ENCODE measurements at regions not wholly inside any gene's neighbourhood (a gene's known extent, or its start where the extent isn't known, plus 50 kb on each side); places are given as distances from the start of the nearest gene placed in this dataset.
"Not testable (repeated sequence)": the region's sequence is repeated elsewhere in the genome, so short reads cannot be mapped to it uniquely, and the experiment has no call there.

- H3K4me3 Mint-ChIP-seq, result no peak overlapping the region
These were observed 817.2 kb downstream of the SOCS6 start for GRCh38 chr18:71105994-71106546.

GRCh38 chr18:71105078-71105819 lies 816.4 kb downstream of the SOCS6 start:
- ATAC-seq (no peak), DNase-seq (ENCODE audit: low spot score in 2 of 2) (no peak)
- H3K27ac Mint-ChIP-seq, result no peak overlapping the region

More at GRCh38 chr18:71105994-71106546, 817.2 kb downstream of the SOCS6 start:
- Mint-ChIP-seq H3K27ac (no peak overlapping the region), H3K9me3 (peaks cover 5% of the 10 kb centered on the region), H3K4me1 (no peaks in the 10 kb centered on the region), H3K36me3 (no peaks in the 10 kb centered on the region)
- DNase-seq (ENCODE audit: low spot score in 2 of 2), result no peak
- ATAC-seq, result no peak

DNA sequence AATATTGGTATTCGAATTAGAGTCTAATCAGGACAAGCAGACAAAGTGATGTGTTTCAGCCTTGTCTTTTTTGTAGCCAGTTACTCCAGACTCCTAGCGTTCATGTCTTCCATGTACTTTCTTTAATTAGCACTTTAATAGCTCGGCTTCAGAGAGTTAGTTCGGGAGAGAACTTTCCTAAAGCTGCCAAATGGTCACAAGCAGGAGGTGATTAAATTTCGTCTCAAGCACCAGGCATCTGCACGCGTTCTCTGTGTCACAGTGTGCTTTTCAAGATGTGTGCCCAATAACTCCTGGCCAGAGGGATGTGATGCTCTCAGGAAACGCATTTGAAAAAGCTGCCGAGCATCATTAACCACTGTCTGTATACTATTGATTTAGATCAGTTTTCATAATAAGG lies 790.8 kb downstream of the SOCS6 start:
- ATAC-seq, result no peak

More at GRCh38 chr18:71105078-71105819, 816.4 kb downstream of the SOCS6 start:
- H3K4me1 Mint-ChIP-seq, result no peaks in the 10 kb centered on the region
- no peak overlapping the region for H3K4me3 Mint-ChIP-seq
- no peaks in the 10 kb centered on the region for H3K36me3 Mint-ChIP-seq
- H3K9me3 Mint-ChIP-seq, result peaks cover 3% of the 10 kb centered on the region

GRCh38 chr18:71077451-71077850 lies 788.6 kb downstream of the SOCS6 start:
- Mint-ChIP-seq H3K9me3 (peaks cover 10% of the 10 kb centered on the region), H3K4me1 (no peaks in the 10 kb centered on the region), H3K27ac (no peak overlapping the region), H3K4me3 (no peak overlapping the region), H3K36me3 (no peaks in the 10 kb centered on the region)
- DNase-seq (ENCODE audit: low spot score in 2 of 2) (no peak), ATAC-seq (no peak)

More for the DNA sequence above, 790.8 kb downstream of the SOCS6 start:
- no peaks in the 10 kb centered on the region for H3K36me3 Mint-ChIP-seq
- H3K4me1 Mint-ChIP-seq, result no peaks in the 10 kb centered on the region
- DNase-seq (ENCODE audit: low spot score in 2 of 2), result no peak
- no peak overlapping the region for H3K4me3 Mint-ChIP-seq
- H3K27ac Mint-ChIP-seq, result no peak overlapping the region
- peaks cover 9% of the 10 kb centered on the region for H3K9me3 Mint-ChIP-seq

GRCh38 chr18:71075147-71075546 lies 786.3 kb downstream of the SOCS6 start:
- ATAC-seq, result no peak
- H3K27ac Mint-ChIP-seq, result no peak overlapping the region
- H3K4me3 Mint-ChIP-seq, result no peak overlapping the region
- peaks cover 10% of the 10 kb centered on the region for H3K9me3 Mint-ChIP-seq
- no peaks in the 10 kb centered on the region for H3K4me1 Mint-ChIP-seq
- DNase-seq (ENCODE audit: low spot score in 2 of 2), result no peak
- H3K36me3 Mint-ChIP-seq, result no peaks in the 10 kb centered on the region

- no peak overlapping the region for H3K4me3 Mint-ChIP-seq
- ATAC-seq, result no peak
- no peaks in the 10 kb centered on the region for H3K4me1 Mint-ChIP-seq
- H3K27ac Mint-ChIP-seq, result no peak overlapping the region
- no peaks in the 10 kb centered on the region for H3K36me3 Mint-ChIP-seq
- H3K9me3 Mint-ChIP-seq, result peaks cover 17% of the 10 kb centered on the region
- DNase-seq (ENCODE audit: low spot score in 2 of 2), result no peak
These were observed 779.5 kb downstream of the SOCS6 start for GRCh38 chr18:71068338-71068737.

DNA sequence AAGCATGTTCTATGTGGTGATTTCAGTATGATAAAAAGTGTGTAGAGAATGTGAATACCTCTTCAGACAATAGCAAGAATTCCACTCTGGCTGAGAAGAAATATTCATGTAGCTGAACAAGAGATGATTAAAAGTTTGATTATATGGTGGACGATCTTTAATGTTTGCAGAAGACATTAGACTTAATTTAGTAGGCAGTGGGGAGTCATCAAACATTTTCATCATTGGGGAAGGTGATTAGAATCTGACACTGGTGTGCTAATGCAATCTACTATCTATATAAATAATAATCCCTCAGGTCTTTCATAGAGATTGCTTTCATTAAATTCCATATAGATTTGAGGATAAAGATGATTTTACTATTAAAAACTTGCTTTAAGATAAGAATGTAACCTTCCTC lies 761.0 kb downstream of the SOCS6 start:
- H3K4me1 Mint-ChIP-seq, result no peaks in the 10 kb centered on the region
- ATAC-seq (no peak), DNase-seq (ENCODE audit: low spot score in 2 of 2) (no peak)
- H3K27ac Mint-ChIP-seq, result no peak overlapping the region
- peaks cover 14% of the 10 kb centered on the region for H3K9me3 Mint-ChIP-seq
- no peak overlapping the region for H3K4me3 Mint-ChIP-seq
- no peaks in the 10 kb centered on the region for H3K36me3 Mint-ChIP-seq

GRCh38 chr18:71047882-71048281 lies 759.0 kb downstream of the SOCS6 start:
- Mint-ChIP-seq H3K9me3 (peaks cover 17% of the 10 kb centered on the region), H3K36me3 (no peaks in the 10 kb centered on the region), H3K4me3 (no peak overlapping the region), H3K4me1 (no peaks in the 10 kb centered on the region), H3K27ac (no peak overlapping the region)
- no peak for DNase-seq (ENCODE audit: low spot score in 2 of 2)
- ATAC-seq, result no peak

DNA sequence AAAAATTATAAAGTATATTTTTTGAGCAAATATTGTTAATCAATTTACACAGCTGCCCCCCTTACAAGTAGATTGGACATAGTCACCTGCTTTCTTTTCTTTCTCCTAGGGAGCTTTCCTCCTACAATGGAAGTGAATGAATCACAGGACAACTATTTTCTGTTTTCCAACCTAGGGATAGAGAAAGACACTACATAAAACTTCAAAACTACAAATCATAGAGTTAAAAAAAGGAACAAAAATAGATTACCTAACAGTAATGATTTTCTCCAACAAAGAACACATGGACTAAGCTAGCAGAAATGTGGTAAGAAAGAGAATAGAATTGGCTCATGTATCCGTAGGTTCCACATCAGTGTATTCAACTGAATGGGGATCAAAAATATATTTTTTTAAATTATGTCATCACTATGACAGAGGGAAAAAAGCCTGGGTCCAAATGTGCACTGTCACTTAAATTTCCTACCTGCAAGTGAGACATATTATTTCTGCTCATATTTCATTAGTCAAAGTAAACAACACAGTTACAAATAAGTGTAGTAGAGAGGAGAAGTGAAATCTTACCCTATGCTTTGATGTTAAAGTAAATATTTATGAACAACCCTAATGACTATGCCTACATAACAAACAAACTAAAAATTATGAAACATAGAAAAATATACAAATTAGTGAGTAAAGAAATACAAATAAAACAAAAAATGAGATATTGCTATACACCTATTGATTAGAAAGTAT lies 756.7 kb downstream of the SOCS6 start:
- no peaks in the 10 kb centered on the region for H3K36me3 Mint-ChIP-seq
- peaks cover 12% of the 10 kb centered on the region for H3K9me3 Mint-ChIP-seq
- H3K27ac Mint-ChIP-seq, result no peak overlapping the region
- DNase-seq (ENCODE audit: low spot score in 2 of 2) (no peak), ATAC-seq (no peak)
- no peaks in the 10 kb centered on the region for H3K4me1 Mint-ChIP-seq
- no peak overlapping the region for H3K4me3 Mint-ChIP-seq

- no peak for ATAC-seq
- no peak overlapping the region for H3K27ac Mint-ChIP-seq
- H3K4me1 Mint-ChIP-seq, result no peaks in the 10 kb centered on the region
- H3K9me3 Mint-ChIP-seq, result peaks cover 3% of the 10 kb centered on the region
- H3K4me3 Mint-ChIP-seq, result no peak overlapping the region
- no peak for DNase-seq (ENCODE audit: low spot score in 2 of 2)
- H3K36me3 Mint-ChIP-seq, result no peaks in the 10 kb centered on the region
These were observed 751.3 kb downstream of the SOCS6 start for GRCh38 chr18:71040161-71040560.

- H3K36me3 Mint-ChIP-seq, result no peaks in the 10 kb centered on the region
- H3K27ac Mint-ChIP-seq, result no peak overlapping the region
- ATAC-seq, result no peak
- no peaks in the 10 kb centered on the region for H3K4me1 Mint-ChIP-seq
- DNase-seq (ENCODE audit: low spot score in 2 of 2), result no peak
- no peak overlapping the region for H3K4me3 Mint-ChIP-seq
- no peaks in the 10 kb centered on the region for H3K9me3 Mint-ChIP-seq
These were observed 749.4 kb downstream of the SOCS6 start for GRCh38 chr18:71038196-71038595.

GRCh38 chr18:71036783-71037182 lies 747.9 kb downstream of the SOCS6 start:
- Mint-ChIP-seq H3K9me3 (no peaks in the 10 kb centered on the region), H3K27ac (no peak overlapping the region), H3K4me1 (no peaks in the 10 kb centered on the region), H3K4me3 (no peak overlapping the region), H3K36me3 (no peaks in the 10 kb centered on the region)
- ATAC-seq (no peak), DNase-seq (ENCODE audit: low spot score in 2 of 2) (no peak)

- H3K27ac Mint-ChIP-seq; H3K4me3 Mint-ChIP-seq; ATAC-seq; DNase-seq (ENCODE audit: low spot score in 2 of 2); H3K4me1 Mint-ChIP-seq; H3K36me3 Mint-ChIP-seq; H3K9me3 Mint-ChIP-seq: not testable (repeated sequence)
These were observed 742.7 kb downstream of the SOCS6 start for GRCh38 chr18:71031296-71032191.

GRCh38 chr18:71030085-71030484 lies 741.2 kb downstream of the SOCS6 start:
- H3K4me3 Mint-ChIP-seq; ATAC-seq; DNase-seq (ENCODE audit: low spot score in 2 of 2); H3K4me1 Mint-ChIP-seq; H3K9me3 Mint-ChIP-seq; H3K27ac Mint-ChIP-seq; H3K36me3 Mint-ChIP-seq: not testable (repeated sequence)

DNA sequence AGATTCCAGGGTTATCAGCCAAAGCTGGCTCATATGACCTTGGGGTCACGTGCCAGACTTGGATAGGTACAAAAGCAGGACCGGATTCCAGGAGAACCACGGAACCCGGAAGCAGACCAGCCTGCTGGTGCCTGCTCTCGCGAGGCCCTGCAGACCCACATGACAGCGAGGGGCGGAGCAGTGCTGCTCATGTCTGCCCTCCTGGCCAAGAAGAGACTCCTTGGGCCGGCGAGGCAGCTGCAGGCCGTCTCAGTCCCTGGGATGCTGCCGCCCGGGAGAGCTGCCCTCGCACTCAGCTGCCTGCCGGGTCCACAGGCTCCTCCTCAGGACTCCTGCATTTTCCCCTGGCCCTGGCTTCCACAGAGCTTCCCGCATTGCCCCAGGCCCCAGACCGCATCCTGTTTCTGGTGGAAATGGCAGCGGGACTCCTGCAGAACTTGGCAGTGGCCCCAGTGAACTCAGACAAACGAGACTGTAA lies 739.5 kb downstream of the SOCS6 start:
- no peak overlapping the region for H3K4me3 Mint-ChIP-seq
- no peak for ATAC-seq
- H3K4me1 Mint-ChIP-seq, result no peaks in the 10 kb centered on the region
- no peak for DNase-seq (ENCODE audit: low spot score in 2 of 2)
- peaks cover 5% of the 10 kb centered on the region for H3K9me3 Mint-ChIP-seq
- no peak overlapping the region for H3K27ac Mint-ChIP-seq
- H3K36me3 Mint-ChIP-seq, result no peaks in the 10 kb centered on the region
